ENCODE measurements at regions not wholly inside any gene's neighbourhood (a gene's known extent, or its start where the extent isn't known, plus 50 kb on each side); places are given as distances from the start of the nearest gene placed in this dataset.

DNA sequence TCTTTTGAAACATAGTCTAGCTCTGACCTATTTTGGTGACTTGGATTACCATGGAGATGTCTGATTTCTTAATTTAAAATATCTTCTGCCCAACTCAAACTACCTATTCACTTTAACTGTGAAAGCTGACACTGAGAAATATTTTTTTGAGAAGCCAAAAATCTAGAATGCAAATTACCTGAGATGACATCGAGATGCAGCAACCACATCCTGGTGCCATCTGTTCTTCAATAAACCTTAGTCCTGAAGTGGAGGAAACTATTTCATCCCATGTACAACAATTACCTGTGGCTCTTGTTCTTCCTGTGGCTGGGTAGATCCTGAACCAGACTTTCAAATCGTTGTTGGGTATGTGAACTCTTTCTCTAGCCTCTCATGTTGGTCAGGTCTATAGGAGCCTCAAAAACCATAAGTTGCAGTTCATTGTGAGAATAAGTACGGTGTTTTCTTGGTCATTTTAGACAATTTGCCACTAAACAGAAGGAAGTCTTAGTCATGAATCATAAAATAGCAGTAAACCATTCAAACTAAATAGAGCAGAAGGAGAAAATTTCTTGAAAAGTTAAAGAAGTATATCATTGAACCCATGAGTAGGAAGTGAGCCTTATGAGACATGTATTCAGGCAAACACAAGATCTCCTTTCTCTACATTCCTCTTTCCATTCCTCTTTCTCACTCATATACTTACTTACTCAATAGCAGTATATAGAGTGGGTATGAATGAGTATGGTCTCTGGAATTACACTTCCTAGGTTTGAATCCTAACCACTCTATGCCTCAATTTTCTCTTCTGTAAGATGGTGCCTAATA, 176.0 kb downstream of the HMHB1 start:
- TF ChIP-seq CTCF (IDR thresholded peaks at IDR 0.05) (no peak), POLR2A (IDR thresholded peaks at IDR 0.05) (no peak)
